Gastrocnemius medialis (tissue), 4 donors: ENCODE measurements at regions not wholly inside any gene's neighbourhood (a gene's known extent, or its start where the extent isn't known, plus 50 kb on each side); places are given as distances from the start of the nearest gene placed in this dataset.

Source experiments
- POLR2A ChIP-seq, 2 donors: fragments of 450-650 bp; IDR thresholded peaks; one replicate each; pipeline ENCODE4 v1.6.1; 2017; ENCODE audit warnings: antibody characterized with exemption in 2 of 2, mild to moderate bottlenecking in 2 of 2, moderate library complexity in 2 of 2
- TF ChIP-seq, protein P1 (sequence below), 5 experiments: fragments of 450-650 bp in 3 of 5; fragments of 200-600 bp in 2 of 5; sonication (generic) in 2 of 5; IDR thresholded peaks in 4 of 5; conservative IDR thresholded peaks in 1 of 5; 1 replicate in 4 of 5; 2 replicates in 1 of 5; pipeline ENCODE4 v1.5.1; 2016 to 2019; ENCODE audit warnings: antibody characterized with exemption in 5 of 5, mild to moderate bottlenecking in 3 of 5, moderate library complexity in 3 of 5

DNA sequence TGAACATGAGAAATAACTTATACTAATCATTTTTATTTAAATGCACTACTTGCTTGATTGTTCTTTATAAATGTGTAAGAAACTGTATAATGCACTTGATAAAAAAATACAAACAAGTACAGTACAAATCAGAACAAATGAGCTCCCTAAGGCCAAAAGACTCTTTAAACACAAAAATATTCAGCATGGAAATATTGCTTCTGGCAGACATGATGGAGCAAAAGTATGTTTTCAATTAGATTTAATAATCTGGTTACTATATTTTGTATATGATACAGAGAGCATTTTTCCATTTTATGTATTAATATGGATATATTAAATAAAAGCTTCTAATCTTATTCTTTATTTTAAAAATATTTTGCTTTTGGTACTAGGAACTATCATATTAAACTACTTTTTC, 800.2 kb upstream of the LRFN5 start:
- TF ChIP-seq, protein P1, sequence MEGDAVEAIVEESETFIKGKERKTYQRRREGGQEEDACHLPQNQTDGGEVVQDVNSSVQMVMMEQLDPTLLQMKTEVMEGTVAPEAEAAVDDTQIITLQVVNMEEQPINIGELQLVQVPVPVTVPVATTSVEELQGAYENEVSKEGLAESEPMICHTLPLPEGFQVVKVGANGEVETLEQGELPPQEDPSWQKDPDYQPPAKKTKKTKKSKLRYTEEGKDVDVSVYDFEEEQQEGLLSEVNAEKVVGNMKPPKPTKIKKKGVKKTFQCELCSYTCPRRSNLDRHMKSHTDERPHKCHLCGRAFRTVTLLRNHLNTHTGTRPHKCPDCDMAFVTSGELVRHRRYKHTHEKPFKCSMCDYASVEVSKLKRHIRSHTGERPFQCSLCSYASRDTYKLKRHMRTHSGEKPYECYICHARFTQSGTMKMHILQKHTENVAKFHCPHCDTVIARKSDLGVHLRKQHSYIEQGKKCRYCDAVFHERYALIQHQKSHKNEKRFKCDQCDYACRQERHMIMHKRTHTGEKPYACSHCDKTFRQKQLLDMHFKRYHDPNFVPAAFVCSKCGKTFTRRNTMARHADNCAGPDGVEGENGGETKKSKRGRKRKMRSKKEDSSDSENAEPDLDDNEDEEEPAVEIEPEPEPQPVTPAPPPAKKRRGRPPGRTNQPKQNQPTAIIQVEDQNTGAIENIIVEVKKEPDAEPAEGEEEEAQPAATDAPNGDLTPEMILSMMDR (IDR thresholded peaks at IDR 0.05 in 4 of 5, conservative IDR thresholded peaks at IDR 0.05 in 1 of 5) = no peak
- TF ChIP-seq POLR2A (IDR thresholded peaks at IDR 0.05) = no peak
